OCI-LY3 (cell line): ENCODE measurements at regions not wholly inside any gene's neighbourhood (a gene's known extent, or its start where the extent isn't known, plus 50 kb on each side); places are given as distances from the start of the nearest gene placed in this dataset.
"Not testable (repeated sequence)": the region's sequence is repeated elsewhere in the genome, so short reads cannot be mapped to it uniquely, and the experiment has no call there.

Experiments
- H2AFZ ChIP-seq: fragments of 200-600, 300-600 bp; shearing (Covaris generic); 2 replicates; pipeline ENCODE4 v1.6.0; 2014; ENCODE audit warnings: antibody characterized with exemption, low read depth, low read length
- H3K27ac ChIP-seq: fragments of 200-600, 300-600 bp; sonication (generic); 2 replicates; pipeline ENCODE4 v1.5.1; 2014; ENCODE audit warnings: mild to moderate bottlenecking, low read length, moderate library complexity, mixed read lengths
- H3K27me3 ChIP-seq: fragments of 200-600, 300-600 bp; sonication (generic); 2 replicates; pipeline ENCODE4 v1.6.1; 2014; ENCODE audit warnings: low read depth, low read length, mixed read lengths
- H3K36me3 ChIP-seq: fragments of 200-600, 300-600 bp; sonication (generic); replicated peaks from 2 replicates; pipeline ENCODE3; 2014; ENCODE audit warnings: low read depth, low read length, mixed read lengths
- H3K4me1 ChIP-seq: fragments of 300-600, 200-600 bp; sonication (generic); 2 replicates; pipeline ENCODE4 v1.6.1; 2014; ENCODE audit warnings: low read length, mixed read lengths
- H3K4me2 ChIP-seq: fragments of 200-600, 300-600 bp; sonication (generic); 2 replicates; pipeline ENCODE4 v1.6.1; 2014; ENCODE audit warnings: low read length, mixed read lengths
- H3K4me3 ChIP-seq: fragments of 300-600, 200-600 bp; sonication (generic); 2 replicates; pipeline ENCODE4 v1.5.1; 2014; ENCODE audit warnings: antibody characterized with exemption, mild to moderate bottlenecking, low read length, moderate library complexity
- H3K79me2 ChIP-seq: fragments of 300-600, 200-600 bp; shearing (Covaris generic); 2 replicates; pipeline ENCODE4 v1.6.1; 2014; ENCODE audit warnings: mild to moderate bottlenecking, low read length, mixed read lengths
- H3K9ac ChIP-seq: fragments of 300-600, 200-600 bp; shearing (Covaris generic); 2 replicates; pipeline ENCODE4 v1.6.0; 2014; ENCODE audit warnings: mild to moderate bottlenecking, low read length, moderate library complexity
- H3K9me3 ChIP-seq: fragments of 200-600, 300-600 bp; shearing (Covaris generic); 2 replicates; pipeline ENCODE4 v1.6.1; 2014; ENCODE audit warnings: low read length, mixed read lengths; ENCODE audit not compliant: insufficient read depth
- H4K20me1 ChIP-seq: fragments of 200-600, 300-600 bp; sonication (generic); 2 replicates; pipeline ENCODE4 v1.6.1; 2016; ENCODE audit warnings: low read length, mixed read lengths; ENCODE audit not compliant: insufficient read depth
- EZH2phosphoT487 ChIP-seq: fragments of 200-600 bp; shearing (Covaris generic); IDR thresholded peaks from 2 replicates; pipeline ENCODE4 v1.6.1; 2018; ENCODE audit warnings: antibody characterized with exemption, mixed run types, low read depth
- TF ChIP-seq, protein P1 (sequence below): fragments of 200-600, 300-600 bp; sonication (generic); IDR thresholded peaks from 2 replicates; pipeline ENCODE4 v1.5.1; 2014; ENCODE audit warnings: antibody characterized with exemption, low read length, low read depth

DNA sequence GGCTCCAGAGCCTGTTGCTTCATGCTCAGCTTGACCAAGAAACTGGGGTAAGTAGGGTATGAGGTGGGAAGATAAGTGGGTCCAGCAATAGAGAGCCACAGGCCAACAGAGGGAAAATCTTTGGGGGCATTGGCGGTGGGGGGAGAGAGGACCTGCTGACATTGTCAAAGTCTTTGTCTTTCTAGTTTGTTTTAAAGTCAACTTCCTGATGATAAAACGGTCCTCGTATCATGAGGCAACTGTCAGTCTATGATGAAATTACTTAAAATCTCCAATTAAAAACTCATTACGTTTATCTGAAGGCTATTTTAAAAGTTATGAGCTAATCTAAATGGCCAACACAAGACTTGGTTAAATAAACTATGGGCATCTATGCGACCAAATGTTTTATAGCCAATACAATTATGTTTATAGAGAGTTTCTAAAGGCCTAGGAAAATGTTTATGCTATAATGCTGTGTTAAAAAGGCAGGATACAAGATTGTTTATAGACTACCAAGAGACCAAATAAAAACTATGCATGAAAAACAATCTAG, 84.4 kb upstream of the CD28 start:
- no peak overlapping the region for H3K9ac ChIP-seq
- H3K4me1 ChIP-seq = no peaks in the 10 kb centered on the region
- no peaks in the 10 kb centered on the region for H4K20me1 ChIP-seq
- H2AFZ ChIP-seq = no peak overlapping the region
- no peaks in the 10 kb centered on the region for H3K79me2 ChIP-seq
- H3K4me2 ChIP-seq = no peak overlapping the region
- H3K36me3 ChIP-seq = no peaks in the 10 kb centered on the region
- peaks cover 12% of the 10 kb centered on the region for H3K27me3 ChIP-seq
- TF ChIP-seq, protein P1, sequence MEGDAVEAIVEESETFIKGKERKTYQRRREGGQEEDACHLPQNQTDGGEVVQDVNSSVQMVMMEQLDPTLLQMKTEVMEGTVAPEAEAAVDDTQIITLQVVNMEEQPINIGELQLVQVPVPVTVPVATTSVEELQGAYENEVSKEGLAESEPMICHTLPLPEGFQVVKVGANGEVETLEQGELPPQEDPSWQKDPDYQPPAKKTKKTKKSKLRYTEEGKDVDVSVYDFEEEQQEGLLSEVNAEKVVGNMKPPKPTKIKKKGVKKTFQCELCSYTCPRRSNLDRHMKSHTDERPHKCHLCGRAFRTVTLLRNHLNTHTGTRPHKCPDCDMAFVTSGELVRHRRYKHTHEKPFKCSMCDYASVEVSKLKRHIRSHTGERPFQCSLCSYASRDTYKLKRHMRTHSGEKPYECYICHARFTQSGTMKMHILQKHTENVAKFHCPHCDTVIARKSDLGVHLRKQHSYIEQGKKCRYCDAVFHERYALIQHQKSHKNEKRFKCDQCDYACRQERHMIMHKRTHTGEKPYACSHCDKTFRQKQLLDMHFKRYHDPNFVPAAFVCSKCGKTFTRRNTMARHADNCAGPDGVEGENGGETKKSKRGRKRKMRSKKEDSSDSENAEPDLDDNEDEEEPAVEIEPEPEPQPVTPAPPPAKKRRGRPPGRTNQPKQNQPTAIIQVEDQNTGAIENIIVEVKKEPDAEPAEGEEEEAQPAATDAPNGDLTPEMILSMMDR = no peak
- TF ChIP-seq EZH2phosphoT487 = no peak
- H3K27ac ChIP-seq = no peak overlapping the region
- no peak overlapping the region for H3K4me3 ChIP-seq
- H3K9me3 ChIP-seq = no peaks in the 10 kb centered on the region

DNA sequence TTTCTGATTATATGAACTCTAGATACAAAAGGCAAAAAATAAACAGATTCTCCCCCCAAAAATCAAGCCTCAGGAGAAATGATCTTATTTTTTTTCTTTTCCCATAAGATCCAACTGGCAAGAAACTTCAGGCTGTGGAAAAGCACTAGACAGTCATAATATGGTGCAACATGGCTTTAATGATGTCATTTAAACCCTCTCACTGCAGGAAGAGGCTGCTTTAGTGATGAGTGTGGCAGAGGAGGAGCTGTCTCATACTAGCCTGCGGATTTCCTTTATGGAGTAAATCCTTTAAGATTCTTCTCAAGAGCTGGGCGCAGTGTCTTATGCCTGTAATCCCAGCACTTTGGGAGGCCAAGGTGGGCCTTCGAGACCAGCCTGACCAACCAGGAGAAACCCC, 83.3 kb upstream of the CD28 start:
- Histone ChIP-seq H3K9me3 (no peaks in the 10 kb centered on the region), H4K20me1 (no peaks in the 10 kb centered on the region), H3K4me1 (no peaks in the 10 kb centered on the region), H2AFZ (no peak overlapping the region), H3K4me3 (no peak overlapping the region), H3K27me3 (peaks cover 19% of the 10 kb centered on the region), H3K27ac (no peak overlapping the region), H3K9ac (no peak overlapping the region), H3K36me3 (no peaks in the 10 kb centered on the region), H3K4me2 (no peak overlapping the region), H3K79me2 (no peaks in the 10 kb centered on the region)
- TF ChIP-seq EZH2phosphoT487 = no peak
- TF ChIP-seq, protein P1 = no peak

DNA sequence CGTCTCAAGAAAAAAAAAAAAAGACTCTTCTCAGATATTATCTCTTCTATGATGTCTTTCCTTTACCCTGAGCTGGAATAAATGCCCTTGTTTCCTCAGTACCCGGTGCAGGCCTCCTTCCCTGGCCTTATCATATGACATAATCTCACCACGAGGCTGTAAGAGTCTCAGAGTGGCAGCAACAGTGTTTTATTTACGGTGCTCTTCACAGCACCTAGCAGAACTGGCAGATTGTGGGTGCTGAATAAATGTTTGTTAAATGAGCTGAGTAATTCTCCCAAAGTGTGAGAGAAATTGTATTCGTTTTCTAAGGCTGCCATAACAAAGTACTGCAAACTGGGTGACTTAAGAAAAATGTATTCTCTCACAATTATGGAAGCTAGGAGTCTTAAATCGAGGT, 82.8 kb upstream of the CD28 start:
- Histone ChIP-seq H2AFZ (no peak overlapping the region), H4K20me1 (no peaks in the 10 kb centered on the region), H3K4me3 (no peak overlapping the region), H3K9me3 (no peaks in the 10 kb centered on the region), H3K79me2 (no peaks in the 10 kb centered on the region), H3K4me2 (no peak overlapping the region), H3K9ac (no peak overlapping the region), H3K36me3 (no peaks in the 10 kb centered on the region), H3K27ac (no peak overlapping the region), H3K4me1 (no peaks in the 10 kb centered on the region), H3K27me3 (peaks cover 19% of the 10 kb centered on the region)
- TF ChIP-seq, protein P1 = no peak
- no peak for TF ChIP-seq EZH2phosphoT487

DNA sequence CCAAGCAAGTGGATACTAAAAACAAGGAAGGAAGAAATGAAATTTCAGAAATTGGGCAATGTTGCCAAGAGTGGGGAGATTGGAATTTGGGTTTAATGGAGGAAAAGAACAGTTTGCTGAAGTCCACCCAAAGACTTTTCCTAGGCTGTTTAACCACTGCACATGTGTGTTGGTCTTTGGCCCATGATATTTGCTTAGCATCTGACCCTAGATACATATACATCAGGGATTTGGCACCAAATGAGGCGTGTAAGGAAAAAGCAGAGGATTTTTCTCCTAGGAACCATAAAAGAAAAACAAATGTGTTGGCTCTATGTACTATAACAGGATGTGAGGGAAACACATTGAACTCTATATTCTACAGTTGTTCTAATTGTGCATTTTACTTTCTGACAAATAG, 80.7 kb upstream of the CD28 start:
- Histone ChIP-seq H3K4me1 (no peaks in the 10 kb centered on the region), H4K20me1 (no peaks in the 10 kb centered on the region), H3K27me3 (peaks cover 19% of the 10 kb centered on the region), H3K36me3 (no peaks in the 10 kb centered on the region), H3K27ac (no peak overlapping the region), H3K4me2 (no peak overlapping the region), H2AFZ (no peak overlapping the region), H3K79me2 (no peaks in the 10 kb centered on the region), H3K4me3 (no peak overlapping the region), H3K9me3 (no peaks in the 10 kb centered on the region), H3K9ac (no peak overlapping the region)
- TF ChIP-seq EZH2phosphoT487 = no peak
- TF ChIP-seq, protein P1 = no peak

DNA sequence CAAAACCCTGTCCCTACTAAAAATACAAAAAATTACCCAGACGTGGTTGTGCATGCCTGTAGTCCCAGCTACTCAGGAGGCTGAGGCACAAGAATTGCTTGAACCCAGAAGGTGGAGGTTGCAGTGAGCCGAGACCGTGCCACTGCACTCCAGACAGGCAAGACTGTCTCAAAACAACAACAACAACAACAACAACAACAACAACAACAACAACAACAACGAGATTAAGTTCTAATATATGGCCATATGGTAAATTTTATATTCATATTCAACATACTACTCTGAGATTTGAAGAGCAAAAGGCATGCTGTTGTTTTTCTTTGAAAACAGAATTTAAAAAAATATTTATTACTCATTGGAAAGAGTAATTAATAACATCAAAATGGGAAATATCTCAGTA, 80.2 kb upstream of the CD28 start:
- H4K20me1 ChIP-seq, H3K36me3 ChIP-seq, H3K4me3 ChIP-seq, H3K4me2 ChIP-seq, H3K4me1 ChIP-seq, H2AFZ ChIP-seq, H3K27ac ChIP-seq, H3K9ac ChIP-seq, H3K79me2 ChIP-seq, H3K9me3 ChIP-seq: not testable (repeated sequence)
- H3K27me3 ChIP-seq = peaks cover 19% of the 10 kb centered on the region
